ENCODE measurements at regions not wholly inside any gene's neighbourhood (a gene's known extent, or its start where the extent isn't known, plus 50 kb on each side); places are given as distances from the start of the nearest gene placed in this dataset.

DNA sequence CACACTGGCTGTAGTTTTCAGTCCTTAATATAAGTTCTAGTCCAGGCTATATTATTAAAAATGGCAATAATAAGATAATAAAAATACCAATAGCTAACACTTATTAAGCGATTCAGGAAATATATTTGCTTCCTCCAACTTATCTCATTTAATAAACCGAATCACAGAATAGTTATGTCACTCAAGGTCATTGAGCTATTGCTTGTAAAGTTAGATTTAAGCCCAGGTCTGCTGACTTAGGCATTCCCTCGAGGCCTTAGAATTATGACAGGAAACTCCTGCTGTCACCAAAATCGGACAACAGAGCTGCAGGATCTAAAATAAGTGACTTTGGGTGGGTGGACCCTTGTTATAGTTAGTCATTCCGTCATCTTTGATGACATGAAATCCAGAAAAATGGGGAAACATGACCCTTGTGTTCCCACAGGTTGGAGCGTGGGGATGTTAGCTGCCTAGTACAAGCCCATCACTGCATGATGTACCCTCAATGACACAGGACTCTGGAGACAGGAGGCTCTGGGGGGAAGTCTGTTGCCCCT, 181.3 kb upstream of the PHYHIPL start:
- peaks cover 0 to 9% of the 10 kb centered on the region in 2 experiments; a peak in 2 of 4 replicates for H3K4me1 ChIP-seq (ENCODE audit: control insufficient read depth in 1 of 2, insufficient read depth in 2 of 2, low read depth in 1 of 2, low read length in 1 of 2)
- no peaks in the 10 kb centered on the region for H3K36me3 ChIP-seq (replicated peaks in 1 of 2; ENCODE audit: control insufficient read depth in 1 of 2, insufficient read depth in 2 of 2, low read length in 1 of 2)
- H3K9me3 ChIP-seq, result no peaks in the 10 kb centered on the region
- no peaks in the 10 kb centered on the region for H3K79me2 ChIP-seq (ENCODE audit: insufficient read depth)
- no peaks in the 10 kb centered on the region for H4K20me1 ChIP-seq (ENCODE audit: insufficient read depth)
- 65% methylated on average over 6 of the region's 6 CpGs for WGBS (ENCODE audit: low lambda C conversion rate)
- H2AFZ ChIP-seq (ENCODE audit: low read depth), result no peak overlapping the region
- POLR2A ChIA-PET, result no interaction called here
- DNase-seq, result no peak
- H3K4me2 ChIP-seq, result no peak overlapping the region
- H3F3A ChIP-seq (replicated peaks; ENCODE audit: insufficient read depth), result no peaks in the 10 kb centered on the region
- TF ChIP-seq TCF12 (IDR thresholded peaks at IDR 0.05), result no peak
- no peak for TF ChIP-seq MEF2A (IDR thresholded peaks at IDR 0.05; ENCODE audit: borderline replicate concordance, low read depth)
- TF ChIP-seq TAF1 (IDR thresholded peaks at IDR 0.05; ENCODE audit: borderline replicate concordance, low read depth, low read length), result no peak
- TF ChIP-seq SMC3 (IDR thresholded peaks at IDR 0.05; ENCODE audit: low read depth, low read length), result no peak
- TF ChIP-seq REST (IDR thresholded peaks at IDR 0.05; ENCODE audit: low read depth, low read length), result no peak
- TF ChIP-seq, protein P1, sequence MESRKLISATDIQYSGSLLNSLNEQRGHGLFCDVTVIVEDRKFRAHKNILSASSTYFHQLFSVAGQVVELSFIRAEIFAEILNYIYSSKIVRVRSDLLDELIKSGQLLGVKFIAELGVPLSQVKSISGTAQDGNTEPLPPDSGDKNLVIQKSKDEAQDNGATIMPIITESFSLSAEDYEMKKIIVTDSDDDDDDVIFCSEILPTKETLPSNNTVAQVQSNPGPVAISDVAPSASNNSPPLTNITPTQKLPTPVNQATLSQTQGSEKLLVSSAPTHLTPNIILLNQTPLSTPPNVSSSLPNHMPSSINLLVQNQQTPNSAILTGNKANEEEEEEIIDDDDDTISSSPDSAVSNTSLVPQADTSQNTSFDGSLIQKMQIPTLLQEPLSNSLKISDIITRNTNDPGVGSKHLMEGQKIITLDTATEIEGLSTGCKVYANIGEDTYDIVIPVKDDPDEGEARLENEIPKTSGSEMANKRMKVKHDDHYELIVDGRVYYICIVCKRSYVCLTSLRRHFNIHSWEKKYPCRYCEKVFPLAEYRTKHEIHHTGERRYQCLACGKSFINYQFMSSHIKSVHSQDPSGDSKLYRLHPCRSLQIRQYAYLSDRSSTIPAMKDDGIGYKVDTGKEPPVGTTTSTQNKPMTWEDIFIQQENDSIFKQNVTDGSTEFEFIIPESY (IDR thresholded peaks at IDR 0.05; ENCODE audit: borderline replicate concordance, low read depth), result no peak
- TF ChIP-seq FOXJ3 (CRISPR knock-in tag; IDR thresholded peaks at IDR 0.05), result no peak
- TF ChIP-seq YY1 (IDR thresholded peaks at IDR 0.05; ENCODE audit: low read depth), result no peak
- TF ChIP-seq FOSL2 (IDR thresholded peaks at IDR 0.05; ENCODE audit: borderline replicate concordance, low read depth), result no peak
- TF ChIP-seq CTCF (IDR thresholded peaks at IDR 0.05), result no peak
- no peak for TF ChIP-seq RFX5 (IDR thresholded peaks at IDR 0.05; ENCODE audit: low read length)
- no peak for TF ChIP-seq TEAD4 (IDR thresholded peaks at IDR 0.05; ENCODE audit: borderline replicate concordance, insufficient read depth)
- no peak for TF ChIP-seq ELF1 (IDR thresholded peaks at IDR 0.05)
- TF ChIP-seq POLR2AphosphoS5 (IDR thresholded peaks at IDR 0.05; ENCODE audit: low read depth, low read length), result no peak
- TF ChIP-seq MXI1 (IDR thresholded peaks at IDR 0.05; ENCODE audit: low read depth, low read length), result no peak
- TF ChIP-seq FOXM1 (IDR thresholded peaks at IDR 0.05; ENCODE audit: low read depth), result no peak
- TF ChIP-seq JUND (IDR thresholded peaks at IDR 0.05), result no peak
- no peak for TF ChIP-seq PBX3 (IDR thresholded peaks at IDR 0.05)
- no peaks in the 10 kb centered on the region for H3K9me2 ChIP-seq
- CTCF ChIA-PET, result interaction anchor here (1.3 to 2.0 kb wide), 2 partner anchors 11 to 13 kb away, joined by 3 to 4 read pairs; no protein-coding TSS in a partner anchor
- H3K9ac ChIP-seq, result no peak overlapping the region
- no peaks in the 10 kb centered on the region for H3K27me3 ChIP-seq (ENCODE audit: insufficient read depth)
- H3K27ac ChIP-seq (ENCODE audit: low read depth in 2 of 2, low read length in 1 of 2), result no peak overlapping the region; a peak in 1 of 4 replicates
- H3K4me3 ChIP-seq (ENCODE audit: low read depth in 2 of 2, low read length in 1 of 2), result no peak overlapping the region
